ENCODE measurements at regions not wholly inside any gene's neighbourhood (a gene's known extent, or its start where the extent isn't known, plus 50 kb on each side); places are given as distances from the start of the nearest gene placed in this dataset.
A peak's percentile ranks its signal among the peaks of the same experiment; 100 is the strongest.

- CTCF ChIA-PET, result no interaction called here
- DNase-seq, result no peak
- peaks cover 0 to 12% (median 1%) of the 10 kb centered on the region in 5 experiments for H3K27me3 ChIP-seq (replicated peaks in 2 of 5; ENCODE audit: control insufficient read depth in 4 of 5, insufficient read depth in 5 of 5, low read length in 4 of 5)
Measured at GRCh38 chr5:133683646-133684596, 71.6 kb upstream of the FSTL4 start.

GRCh38 chr5:133682451-133682850, 70.1 kb upstream of the FSTL4 start:
- no peak for DNase-seq
- ChIA-PET POLR2A (no interaction called here), CTCF (no interaction called here)
- peaks cover 0 to 7% (median 0%) of the 10 kb centered on the region in 4 experiments for H3K4me1 ChIP-seq (ENCODE audit: control extremely low read depth in 1 of 4, control insufficient read depth in 4 of 4, insufficient read depth in 4 of 4, low read length in 3 of 4)
- H3K4me3 ChIP-seq (ENCODE audit: control insufficient read depth in 1 of 7, extremely low read depth in 1 of 7, insufficient read depth in 4 of 7, low read depth in 2 of 7, low read length in 6 of 7), result no peak overlapping the region
- H3K9me3 ChIP-seq (ENCODE audit: control extremely low read depth in 1 of 5, control insufficient read depth in 4 of 5, insufficient read depth in 2 of 5, low read depth in 1 of 5, low read length in 4 of 5), result no peaks in the 10 kb centered on the region
- WGBS (ENCODE audit: insufficient coverage), result 96% methylated on average over 4 of the region's 4 CpGs
- no peaks in the 10 kb centered on the region for H3K36me3 ChIP-seq (ENCODE audit: control insufficient read depth in 4 of 4, insufficient read depth in 4 of 4, low read length in 3 of 4)
- H3K27me3 ChIP-seq (replicated peaks in 2 of 5; ENCODE audit: control insufficient read depth in 4 of 5, insufficient read depth in 5 of 5, low read length in 4 of 5), result peaks cover 0 to 5% (median 0%) of the 10 kb centered on the region in 5 experiments
- H3K27ac ChIP-seq (ENCODE audit: insufficient read depth in 1 of 2, low read depth in 1 of 2, low read length in 2 of 2, poor library complexity in 1 of 2, severe bottlenecking in 2 of 2), result no peak overlapping the region

More at GRCh38 chr5:133683646-133684596, 71.6 kb upstream of the FSTL4 start:
- H3K36me3 ChIP-seq (ENCODE audit: control insufficient read depth in 4 of 4, insufficient read depth in 4 of 4, low read length in 3 of 4), result no peaks in the 10 kb centered on the region
- H3K4me1 ChIP-seq (ENCODE audit: control extremely low read depth in 1 of 4, control insufficient read depth in 4 of 4, insufficient read depth in 4 of 4, low read length in 3 of 4), result peaks cover 0 to 7% (median 0%) of the 10 kb centered on the region in 4 experiments
- WGBS (ENCODE audit: insufficient coverage), result 94% methylated on average over 17 of the region's 21 CpGs
- H3K27ac ChIP-seq (ENCODE audit: insufficient read depth in 1 of 2, low read depth in 1 of 2, low read length in 2 of 2, poor library complexity in 1 of 2, severe bottlenecking in 2 of 2), result no peak overlapping the region
- H3K9me3 ChIP-seq (ENCODE audit: control extremely low read depth in 1 of 5, control insufficient read depth in 4 of 5, insufficient read depth in 2 of 5, low read depth in 1 of 5, low read length in 4 of 5), result no peaks in the 10 kb centered on the region
- no peak overlapping the region for H3K4me3 ChIP-seq (ENCODE audit: control insufficient read depth in 1 of 7, extremely low read depth in 1 of 7, insufficient read depth in 4 of 7, low read depth in 2 of 7, low read length in 6 of 7)
- POLR2A ChIA-PET, result no interaction called here

GRCh38 chr5:133681896-133682295, 69.6 kb upstream of the FSTL4 start:
- Histone ChIP-seq H3K4me3 (ENCODE audit: control insufficient read depth in 1 of 7, extremely low read depth in 1 of 7, insufficient read depth in 4 of 7, low read depth in 2 of 7, low read length in 6 of 7) (no peak overlapping the region), H3K4me1 (ENCODE audit: control extremely low read depth in 1 of 4, control insufficient read depth in 4 of 4, insufficient read depth in 4 of 4, low read length in 3 of 4) (peaks cover 0 to 7% (median 0%) of the 10 kb centered on the region in 4 experiments), H3K27ac (ENCODE audit: insufficient read depth in 1 of 2, low read depth in 1 of 2, low read length in 2 of 2, poor library complexity in 1 of 2, severe bottlenecking in 2 of 2) (no peak overlapping the region), H3K9me3 (ENCODE audit: control extremely low read depth in 1 of 5, control insufficient read depth in 4 of 5, insufficient read depth in 2 of 5, low read depth in 1 of 5, low read length in 4 of 5) (no peaks in the 10 kb centered on the region), H3K36me3 (ENCODE audit: control insufficient read depth in 4 of 4, insufficient read depth in 4 of 4, low read length in 3 of 4) (no peaks in the 10 kb centered on the region), H3K27me3 (replicated peaks in 2 of 5; ENCODE audit: control insufficient read depth in 4 of 5, insufficient read depth in 5 of 5, low read length in 4 of 5) (peaks cover 0 to 3% (median 0%) of the 10 kb centered on the region in 5 experiments)
- CTCF ChIA-PET, result no interaction called here
- peak in 2 of 3 donors; percentile 33 to 53 for DNase-seq
- POLR2A ChIA-PET, result no interaction called here
- WGBS (ENCODE audit: insufficient coverage), result 33% methylated on average over 1 of the region's 2 CpGs

GRCh38 chr5:133680830-133681565, 68.7 kb upstream of the FSTL4 start:
- Histone ChIP-seq H3K9me3 (ENCODE audit: control extremely low read depth in 1 of 5, control insufficient read depth in 4 of 5, insufficient read depth in 2 of 5, low read depth in 1 of 5, low read length in 4 of 5) (no peaks in the 10 kb centered on the region), H3K4me1 (ENCODE audit: control extremely low read depth in 1 of 4, control insufficient read depth in 4 of 4, insufficient read depth in 4 of 4, low read length in 3 of 4) (peaks cover 0 to 7% (median 0%) of the 10 kb centered on the region in 4 experiments), H3K4me3 (ENCODE audit: control insufficient read depth in 1 of 7, extremely low read depth in 1 of 7, insufficient read depth in 4 of 7, low read depth in 2 of 7, low read length in 6 of 7) (no peak overlapping the region), H3K27ac (ENCODE audit: insufficient read depth in 1 of 2, low read depth in 1 of 2, low read length in 2 of 2, poor library complexity in 1 of 2, severe bottlenecking in 2 of 2) (no peak overlapping the region), H3K27me3 (replicated peaks in 2 of 5; ENCODE audit: control insufficient read depth in 4 of 5, insufficient read depth in 5 of 5, low read length in 4 of 5) (peaks cover 0 to 3% (median 0%) of the 10 kb centered on the region in 5 experiments), H3K36me3 (ENCODE audit: control insufficient read depth in 4 of 4, insufficient read depth in 4 of 4, low read length in 3 of 4) (no peaks in the 10 kb centered on the region)
- DNase-seq, result no peak
- POLR2A ChIA-PET, result no interaction called here
- CTCF ChIA-PET, result no interaction called here
- 97% methylated on average over 12 of the region's 12 CpGs for WGBS (ENCODE audit: insufficient coverage)

- ChIA-PET CTCF (no interaction called here), POLR2A (no interaction called here)
- 100% methylated on average over 1 of the region's 1 CpG for WGBS (ENCODE audit: insufficient coverage)
- H3K9me3 ChIP-seq (ENCODE audit: control extremely low read depth in 1 of 5, control insufficient read depth in 4 of 5, insufficient read depth in 2 of 5, low read depth in 1 of 5, low read length in 4 of 5), result no peaks in the 10 kb centered on the region
- H3K4me1 ChIP-seq (ENCODE audit: control extremely low read depth in 1 of 4, control insufficient read depth in 4 of 4, insufficient read depth in 4 of 4, low read length in 3 of 4), result peaks cover 0 to 7% (median 0%) of the 10 kb centered on the region in 4 experiments
- no peaks in the 10 kb centered on the region for H3K36me3 ChIP-seq (ENCODE audit: control insufficient read depth in 4 of 4, insufficient read depth in 4 of 4, low read length in 3 of 4)
- H3K27ac ChIP-seq (ENCODE audit: insufficient read depth in 1 of 2, low read depth in 1 of 2, low read length in 2 of 2, poor library complexity in 1 of 2, severe bottlenecking in 2 of 2), result no peak overlapping the region
- H3K27me3 ChIP-seq (replicated peaks in 2 of 5; ENCODE audit: control insufficient read depth in 4 of 5, insufficient read depth in 5 of 5, low read length in 4 of 5), result peaks cover 0 to 3% (median 0%) of the 10 kb centered on the region in 5 experiments
- DNase-seq, result no peak
- H3K4me3 ChIP-seq (ENCODE audit: control insufficient read depth in 1 of 7, extremely low read depth in 1 of 7, insufficient read depth in 4 of 7, low read depth in 2 of 7, low read length in 6 of 7), result no peak overlapping the region
Measured at GRCh38 chr5:133679534-133679933, 67.2 kb upstream of the FSTL4 start.

GRCh38 chr5:133675376-133676154, 63.2 kb upstream of the FSTL4 start:
- Histone ChIP-seq H3K27me3 (replicated peaks in 2 of 5; ENCODE audit: control insufficient read depth in 4 of 5, insufficient read depth in 5 of 5, low read length in 4 of 5) (peaks cover 0 to 8% (median 1%) of the 10 kb centered on the region in 5 experiments), H3K4me1 (ENCODE audit: control extremely low read depth in 1 of 4, control insufficient read depth in 4 of 4, insufficient read depth in 4 of 4, low read length in 3 of 4) (no peaks in the 10 kb centered on the region), H3K4me3 (ENCODE audit: control insufficient read depth in 1 of 7, extremely low read depth in 1 of 7, insufficient read depth in 4 of 7, low read depth in 2 of 7, low read length in 6 of 7) (no peak overlapping the region), H3K9me3 (ENCODE audit: control extremely low read depth in 1 of 5, control insufficient read depth in 4 of 5, insufficient read depth in 2 of 5, low read depth in 1 of 5, low read length in 4 of 5) (peaks cover 0 to 6% (median 2%) of the 10 kb centered on the region in 5 experiments), H3K27ac (ENCODE audit: insufficient read depth in 1 of 2, low read depth in 1 of 2, low read length in 2 of 2, poor library complexity in 1 of 2, severe bottlenecking in 2 of 2) (no peak overlapping the region), H3K36me3 (ENCODE audit: control insufficient read depth in 4 of 4, insufficient read depth in 4 of 4, low read length in 3 of 4) (no peaks in the 10 kb centered on the region)
- DNase-seq, result no peak
- ChIA-PET CTCF (no interaction called here), POLR2A (no interaction called here)
- WGBS (ENCODE audit: insufficient coverage), result 96% methylated on average over 9 of the region's 13 CpGs

Measured in common myeloid progenitor, CD34-positive (primary cell).